ENCODE measurements at regions not wholly inside any gene's neighbourhood (a gene's known extent, or its start where the extent isn't known, plus 50 kb on each side); places are given as distances from the start of the nearest gene placed in this dataset.

DNA sequence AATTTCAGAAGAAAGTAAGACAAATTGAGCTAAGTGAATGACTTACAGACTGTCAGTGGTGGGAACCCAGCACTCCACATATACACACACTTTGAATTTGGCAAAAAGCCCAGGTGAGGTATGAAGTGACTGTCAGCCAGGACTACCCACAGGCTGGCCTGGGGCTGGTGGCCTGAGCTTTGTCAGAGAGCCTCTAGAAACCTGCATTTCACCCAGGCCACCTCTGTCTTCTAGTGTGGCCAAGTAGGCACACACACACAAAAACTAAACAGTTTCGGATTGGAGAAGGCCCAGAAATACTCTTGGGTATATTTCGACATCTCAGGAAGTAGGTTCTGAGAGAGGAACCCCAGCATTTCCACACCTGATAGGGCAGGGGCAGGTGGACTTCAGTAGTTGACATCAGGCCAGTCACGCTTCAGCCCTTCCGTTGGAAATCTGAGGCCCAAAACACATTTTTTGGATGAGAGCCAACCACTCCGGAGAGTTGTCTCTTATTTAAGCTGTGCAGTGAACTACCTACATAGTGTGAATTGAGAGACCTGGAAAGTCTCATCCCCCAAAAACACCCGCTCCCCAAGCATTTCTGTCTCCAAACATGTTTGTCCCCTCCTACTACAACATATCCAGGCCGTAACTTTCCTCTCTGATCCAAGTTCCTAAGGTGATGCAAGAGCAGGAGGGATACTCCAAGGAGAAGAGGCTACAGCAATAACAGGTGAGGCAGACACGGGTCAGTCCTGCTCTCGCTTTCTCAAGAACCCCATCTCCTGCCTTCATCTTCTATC is 167.2 kb upstream of the PROX1 start:
- TF ChIP-seq CTCF (conservative IDR thresholded peaks at IDR 0.05) (no peak), ZFX (IDR thresholded peaks at IDR 0.05) (no peak)
- H3K27ac ChIP-seq, result no peak overlapping the region

GRCh38 chr1:213821175-213821942 is 166.4 kb upstream of the PROX1 start:
- TF ChIP-seq ZFX (IDR thresholded peaks at IDR 0.05) (no peak), CTCF (conservative IDR thresholded peaks at IDR 0.05) (no peak)
- H3K27ac ChIP-seq, result no peak overlapping the region

GRCh38 chr1:213821943-213822334 is 165.8 kb upstream of the PROX1 start:
- TF ChIP-seq CTCF (conservative IDR thresholded peaks at IDR 0.05), result no peak
- no peak for TF ChIP-seq ZFX (IDR thresholded peaks at IDR 0.05)
- no peak overlapping the region for H3K27ac ChIP-seq

- no peak overlapping the region for H3K27ac ChIP-seq
- TF ChIP-seq ZFX (IDR thresholded peaks at IDR 0.05) (no peak), CTCF (conservative IDR thresholded peaks at IDR 0.05) (no peak)
These were observed 160.9 kb upstream of the PROX1 start for GRCh38 chr1:213826891-213827290.

DNA sequence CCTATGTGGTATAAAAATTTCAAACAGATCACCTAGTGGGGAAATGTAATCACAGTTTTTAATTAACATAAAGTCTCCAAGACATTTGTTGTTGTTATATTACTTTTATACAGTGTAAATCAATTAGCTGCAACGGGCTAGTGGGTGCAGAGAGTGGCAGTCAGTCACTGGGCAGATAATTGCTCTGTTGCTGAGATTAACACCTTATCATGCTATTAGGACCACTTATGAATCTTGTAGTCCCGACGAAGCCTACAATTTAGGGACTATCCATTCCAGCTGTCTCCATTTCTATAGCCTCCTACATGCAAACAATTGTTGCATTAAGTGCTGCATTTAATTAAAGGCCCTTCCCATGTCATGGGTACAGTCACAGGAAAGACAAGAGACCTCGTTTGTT is 158.9 kb upstream of the PROX1 start:
- H3K27ac ChIP-seq, result no peak overlapping the region
- TF ChIP-seq CTCF (conservative IDR thresholded peaks at IDR 0.05) (no peak), ZFX (IDR thresholded peaks at IDR 0.05) (no peak)

GRCh38 chr1:213829780-213830179 is 158.0 kb upstream of the PROX1 start:
- no peak for TF ChIP-seq ZFX (IDR thresholded peaks at IDR 0.05)
- TF ChIP-seq CTCF (conservative IDR thresholded peaks at IDR 0.05), result no peak

DNA sequence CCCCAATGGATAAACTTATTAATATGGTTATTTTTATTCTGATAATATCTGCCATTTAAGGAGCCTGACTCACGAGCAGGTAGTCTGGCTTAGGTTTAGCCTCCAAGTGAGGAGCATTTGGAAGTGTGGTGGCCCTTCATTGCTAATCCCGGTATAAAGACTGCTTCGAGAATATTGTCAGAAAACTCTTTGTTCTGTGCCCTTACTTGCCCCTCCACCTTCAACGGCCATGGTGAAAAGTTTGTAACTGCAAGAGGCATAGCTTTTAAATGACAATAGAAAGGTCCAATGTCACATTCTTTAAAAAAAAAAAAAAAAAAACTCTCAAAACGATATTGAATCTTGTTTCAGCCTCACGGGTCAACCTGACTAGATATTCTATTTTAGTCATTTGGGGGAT is 157.4 kb upstream of the PROX1 start:
- TF ChIP-seq ZFX (IDR thresholded peaks at IDR 0.05), result no peak
- no peak for TF ChIP-seq CTCF (conservative IDR thresholded peaks at IDR 0.05)

More at GRCh38 chr1:213829780-213830179, 158.0 kb upstream of the PROX1 start:
- H3K27ac ChIP-seq, result no peak overlapping the region

More for the DNA sequence above, 157.4 kb upstream of the PROX1 start:
- H3K27ac ChIP-seq, result no peak overlapping the region
